ENCODE measurements at regions not wholly inside any gene's neighbourhood (a gene's known extent, or its start where the extent isn't known, plus 50 kb on each side); places are given as distances from the start of the nearest gene placed in this dataset.

GRCh38 chr4:24102621-24103020 is 212.8 kb upstream of the PPARGC1A start:
- Histone ChIP-seq H3K27ac (ENCODE audit: low read depth, low read length) (no peak overlapping the region), H3K27me3 (ENCODE audit: insufficient read depth, low read length) (no peaks in the 10 kb centered on the region), H3K36me3 (ENCODE audit: insufficient read depth, low read length) (no peaks in the 10 kb centered on the region), H3K9me3 (ENCODE audit: control insufficient read depth in 1 of 2, low read length in 2 of 2) (no peaks in the 10 kb centered on the region), H3K4me1 (ENCODE audit: insufficient read depth, low read length) (no peaks in the 10 kb centered on the region), H3K4me3 (ENCODE audit: low read length in 2 of 2) (no peak overlapping the region)
- H3K27me3 Mint-ChIP-seq = no peaks in the 10 kb centered on the region
- CTCF ChIA-PET (ENCODE audit: partially characterized antibody) = no interaction called here
- no peaks in the 10 kb centered on the region for H3K36me3 Mint-ChIP-seq
- H3K9me3 Mint-ChIP-seq = peaks cover 0 to 6% (median 2%) of the 10 kb centered on the region in 8 donors
- DNase-seq = no peak
- intact Hi-C loops (cut with micrococcal nuclease) = no loop called here
- POLR2A ChIA-PET (ENCODE audit: partially characterized antibody) = no interaction called here
- no peaks in the 10 kb centered on the region for H3K4me1 Mint-ChIP-seq
- H3K4me3 Mint-ChIP-seq = no peak overlapping the region
- no peak overlapping the region for H3K27ac Mint-ChIP-seq

- intact Hi-C loops (cut with micrococcal nuclease) = no loop called here
- Mint-ChIP-seq H3K36me3 (no peaks in the 10 kb centered on the region), H3K27ac (no peak overlapping the region), H3K27me3 (no peaks in the 10 kb centered on the region), H3K4me3 (no peak overlapping the region), H3K4me1 (no peaks in the 10 kb centered on the region), H3K9me3 (peaks cover 0 to 7% (median under 1%) of the 10 kb centered on the region in 8 donors)
- Histone ChIP-seq H3K9me3 (ENCODE audit: control insufficient read depth in 1 of 2, low read length in 2 of 2) (no peaks in the 10 kb centered on the region), H3K4me1 (ENCODE audit: insufficient read depth, low read length) (no peaks in the 10 kb centered on the region), H3K36me3 (ENCODE audit: insufficient read depth, low read length) (no peaks in the 10 kb centered on the region), H3K27ac (ENCODE audit: low read depth, low read length) (no peak overlapping the region), H3K27me3 (ENCODE audit: insufficient read depth, low read length) (no peaks in the 10 kb centered on the region), H3K4me3 (ENCODE audit: low read length in 2 of 2) (no peak overlapping the region)
- POLR2A ChIA-PET (ENCODE audit: partially characterized antibody) = no interaction called here
- CTCF ChIA-PET (ENCODE audit: partially characterized antibody) = no interaction called here
- DNase-seq = no peak
Observed at GRCh38 chr4:24096603-24097002, 206.8 kb upstream of the PPARGC1A start.

- H3K4me1 Mint-ChIP-seq = no peaks in the 10 kb centered on the region
- no peak overlapping the region for H3K27ac Mint-ChIP-seq
- no peak overlapping the region for H3K4me3 Mint-ChIP-seq
- Histone ChIP-seq H3K27ac (ENCODE audit: low read depth, low read length) (no peak overlapping the region), H3K9me3 (ENCODE audit: control insufficient read depth in 1 of 2, low read length in 2 of 2) (no peaks in the 10 kb centered on the region), H3K4me3 (ENCODE audit: low read length in 2 of 2) (no peak overlapping the region), H3K27me3 (ENCODE audit: insufficient read depth, low read length) (no peaks in the 10 kb centered on the region), H3K36me3 (ENCODE audit: insufficient read depth, low read length) (no peaks in the 10 kb centered on the region), H3K4me1 (ENCODE audit: insufficient read depth, low read length) (no peaks in the 10 kb centered on the region)
- intact Hi-C loops (cut with micrococcal nuclease) = no loop called here
- H3K27me3 Mint-ChIP-seq = no peaks in the 10 kb centered on the region
- no peaks in the 10 kb centered on the region for H3K36me3 Mint-ChIP-seq
- DNase-seq = no peak
- H3K9me3 Mint-ChIP-seq = peaks cover 0 to 5% (median under 1%) of the 10 kb centered on the region in 8 donors
- CTCF ChIA-PET (ENCODE audit: partially characterized antibody) = no interaction called here
- POLR2A ChIA-PET (ENCODE audit: partially characterized antibody) = no interaction called here
Observed at GRCh38 chr4:24094726-24095125, 204.9 kb upstream of the PPARGC1A start.

GRCh38 chr4:24093446-24093845 is 203.6 kb upstream of the PPARGC1A start:
- POLR2A ChIA-PET (ENCODE audit: partially characterized antibody) = no interaction called here
- DNase-seq = no peak
- CTCF ChIA-PET (ENCODE audit: partially characterized antibody) = no interaction called here

GRCh38 chr4:24091639-24092233 is 201.9 kb upstream of the PPARGC1A start:
- POLR2A ChIA-PET (ENCODE audit: partially characterized antibody) = no interaction called here
- no peaks in the 10 kb centered on the region for H3K4me1 Mint-ChIP-seq
- DNase-seq = no peak
- no peak overlapping the region for H3K27ac Mint-ChIP-seq
- peaks cover 0 to 6% (median under 1%) of the 10 kb centered on the region in 8 donors for H3K9me3 Mint-ChIP-seq
- no peaks in the 10 kb centered on the region for H3K4me1 ChIP-seq (ENCODE audit: insufficient read depth, low read length)
- H3K9me3 ChIP-seq (ENCODE audit: control insufficient read depth in 1 of 2, low read length in 2 of 2) = no peaks in the 10 kb centered on the region
- no peaks in the 10 kb centered on the region for H3K36me3 Mint-ChIP-seq
- intact Hi-C loops (cut with micrococcal nuclease) = no loop called here
- H3K36me3 ChIP-seq (ENCODE audit: insufficient read depth, low read length) = no peaks in the 10 kb centered on the region
- H3K4me3 ChIP-seq (ENCODE audit: low read length in 2 of 2) = no peak overlapping the region
- H3K27me3 ChIP-seq (ENCODE audit: insufficient read depth, low read length) = no peaks in the 10 kb centered on the region
- no peak overlapping the region for H3K27ac ChIP-seq (ENCODE audit: low read depth, low read length)
- H3K27me3 Mint-ChIP-seq = no peaks in the 10 kb centered on the region
- no peak overlapping the region for H3K4me3 Mint-ChIP-seq
- CTCF ChIA-PET (ENCODE audit: partially characterized antibody) = no interaction called here

More at GRCh38 chr4:24093446-24093845, 203.6 kb upstream of the PPARGC1A start:
- Histone ChIP-seq H3K9me3 (ENCODE audit: control insufficient read depth in 1 of 2, low read length in 2 of 2) (no peaks in the 10 kb centered on the region), H3K36me3 (ENCODE audit: insufficient read depth, low read length) (no peaks in the 10 kb centered on the region), H3K4me3 (ENCODE audit: low read length in 2 of 2) (no peak overlapping the region), H3K4me1 (ENCODE audit: insufficient read depth, low read length) (no peaks in the 10 kb centered on the region), H3K27me3 (ENCODE audit: insufficient read depth, low read length) (no peaks in the 10 kb centered on the region), H3K27ac (ENCODE audit: low read depth, low read length) (no peak overlapping the region)
- peaks cover 0 to 5% (median under 1%) of the 10 kb centered on the region in 8 donors for H3K9me3 Mint-ChIP-seq
- no peak overlapping the region for H3K27ac Mint-ChIP-seq
- no peaks in the 10 kb centered on the region for H3K4me1 Mint-ChIP-seq
- H3K36me3 Mint-ChIP-seq = no peaks in the 10 kb centered on the region
- no peak overlapping the region for H3K4me3 Mint-ChIP-seq
- no peaks in the 10 kb centered on the region for H3K27me3 Mint-ChIP-seq
- intact Hi-C loops (cut with micrococcal nuclease) = no loop called here

GRCh38 chr4:24089851-24090534 is 200.1 kb upstream of the PPARGC1A start:
- no peak overlapping the region for H3K4me3 Mint-ChIP-seq
- no peak for DNase-seq
- H3K27ac ChIP-seq (ENCODE audit: low read depth, low read length) = no peak overlapping the region
- no peaks in the 10 kb centered on the region for H3K4me1 ChIP-seq (ENCODE audit: insufficient read depth, low read length)
- H3K27ac Mint-ChIP-seq = no peak overlapping the region
- no peaks in the 10 kb centered on the region for H3K9me3 ChIP-seq (ENCODE audit: control insufficient read depth in 1 of 2, low read length in 2 of 2)
- H3K36me3 ChIP-seq (ENCODE audit: insufficient read depth, low read length) = no peaks in the 10 kb centered on the region
- intact Hi-C loops (cut with micrococcal nuclease) = no loop called here
- POLR2A ChIA-PET (ENCODE audit: partially characterized antibody) = no interaction called here
- peaks cover 0 to 2% of the 10 kb centered on the region in 2 donors for H3K27me3 Mint-ChIP-seq
- H3K4me1 Mint-ChIP-seq = no peaks in the 10 kb centered on the region
- no peaks in the 10 kb centered on the region for H3K27me3 ChIP-seq (ENCODE audit: insufficient read depth, low read length)
- no peaks in the 10 kb centered on the region for H3K36me3 Mint-ChIP-seq
- CTCF ChIA-PET (ENCODE audit: partially characterized antibody) = no interaction called here
- no peak overlapping the region for H3K4me3 ChIP-seq (ENCODE audit: low read length in 2 of 2)
- H3K9me3 Mint-ChIP-seq = peaks cover 0 to 6% (median 0%) of the 10 kb centered on the region in 8 donors

GRCh38 chr4:24080871-24081270 is 191.0 kb upstream of the PPARGC1A start:
- POLR2A ChIA-PET (ENCODE audit: partially characterized antibody) = no interaction called here
- DNase-seq = no peak
- H3K27ac ChIP-seq (ENCODE audit: low read depth, low read length) = no peak overlapping the region
- no peaks in the 10 kb centered on the region for H3K36me3 ChIP-seq (ENCODE audit: insufficient read depth, low read length)
- H3K27me3 Mint-ChIP-seq = peaks cover 0 to 2% of the 10 kb centered on the region in 2 donors
- no peak overlapping the region for H3K27ac Mint-ChIP-seq
- no peak overlapping the region for H3K4me3 ChIP-seq (ENCODE audit: low read length in 2 of 2)
- intact Hi-C loops (cut with micrococcal nuclease) = no loop called here
- no peak overlapping the region for H3K4me3 Mint-ChIP-seq
- H3K27me3 ChIP-seq (ENCODE audit: insufficient read depth, low read length) = no peaks in the 10 kb centered on the region
- H3K36me3 Mint-ChIP-seq = no peaks in the 10 kb centered on the region
- H3K4me1 ChIP-seq (ENCODE audit: insufficient read depth, low read length) = no peaks in the 10 kb centered on the region
- CTCF ChIA-PET (ENCODE audit: partially characterized antibody) = no interaction called here
- H3K9me3 Mint-ChIP-seq = peaks cover 0 to 8% (median under 1%) of the 10 kb centered on the region in 8 donors
- H3K9me3 ChIP-seq (ENCODE audit: control insufficient read depth in 1 of 2, low read length in 2 of 2) = no peaks in the 10 kb centered on the region
- H3K4me1 Mint-ChIP-seq = no peaks in the 10 kb centered on the region

All from CD4-positive, alpha-beta memory T cell (primary cell).